ENCODE measurements at regions not wholly inside any gene's neighbourhood (a gene's known extent, or its start where the extent isn't known, plus 50 kb on each side); places are given as distances from the start of the nearest gene placed in this dataset.

DNA sequence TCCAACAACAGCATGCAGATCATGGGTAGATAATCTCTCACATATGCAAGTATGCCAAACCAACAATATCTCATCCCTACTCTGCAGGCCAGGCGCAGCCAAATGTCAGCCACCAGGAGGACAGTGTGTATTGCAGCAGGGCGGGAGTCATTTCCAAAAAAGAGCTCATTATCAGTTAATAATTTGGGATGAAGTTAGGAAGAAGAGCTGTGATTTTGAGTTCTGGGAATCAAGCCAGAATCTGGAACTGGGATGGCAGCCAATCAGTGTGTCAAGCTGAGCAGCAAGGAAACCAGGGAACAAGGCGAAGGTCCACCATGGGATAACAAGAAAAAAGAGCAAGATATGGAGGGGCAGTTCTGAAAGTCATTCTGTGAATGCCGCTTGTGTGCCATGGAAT is 88.2 kb upstream of the CAMK2D start:
- DNase-seq (ENCODE audit: low read depth) = peak; percentile 37

- no peak for DNase-seq (ENCODE audit: low read depth)
Measured at GRCh38 chr4:113847710-113848109, 86.2 kb upstream of the CAMK2D start.

- no peak for DNase-seq (ENCODE audit: low read depth)
Measured at GRCh38 chr4:113846433-113846832, 84.9 kb upstream of the CAMK2D start.

GRCh38 chr4:113845138-113845537 is 83.6 kb upstream of the CAMK2D start:
- no peak for DNase-seq (ENCODE audit: low read depth)

- no peak for DNase-seq (ENCODE audit: low read depth)
Measured at GRCh38 chr4:113844369-113844768, 82.8 kb upstream of the CAMK2D start.

DNA sequence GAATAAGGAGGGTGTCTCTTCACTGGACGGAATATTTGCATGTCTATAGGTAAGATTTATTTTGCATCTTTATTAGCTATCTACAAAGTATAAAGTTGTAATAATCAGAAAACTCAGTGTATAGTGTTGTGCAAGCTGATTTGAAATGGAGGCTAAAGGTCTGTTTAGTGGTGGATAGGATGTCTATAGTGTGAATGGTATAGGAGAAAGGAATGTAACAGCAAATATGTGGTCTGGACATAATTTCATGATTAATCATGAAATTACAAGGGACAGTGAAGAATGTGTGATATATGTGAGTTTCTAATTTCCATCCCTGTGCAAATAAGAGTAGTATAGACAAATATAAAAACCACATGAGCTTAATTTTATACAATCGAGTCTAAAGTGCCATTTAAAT is 79.3 kb upstream of the CAMK2D start:
- DNase-seq (ENCODE audit: low read depth) = no peak

GRCh38 chr4:113838460-113838859 is 76.9 kb upstream of the CAMK2D start:
- DNase-seq (ENCODE audit: low read depth) = no peak

DNA sequence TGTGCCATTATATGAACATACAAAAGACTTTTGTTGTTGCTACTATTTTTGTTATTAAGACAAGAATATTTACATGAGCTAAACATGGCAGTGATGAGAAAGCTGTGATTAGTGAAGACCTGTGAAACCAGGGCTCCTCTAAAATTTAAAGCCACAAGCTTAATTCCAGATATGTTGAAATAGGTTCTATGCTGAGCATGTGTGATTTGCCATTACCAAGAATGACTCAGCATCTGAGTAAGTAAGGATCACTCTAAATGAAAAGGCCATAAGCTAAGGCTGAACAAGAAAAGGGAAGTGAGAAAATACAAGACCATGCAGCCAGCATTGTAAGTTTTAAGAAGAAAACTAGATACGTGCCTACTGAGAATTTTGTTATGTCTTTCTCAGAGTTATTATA is 75.9 kb upstream of the CAMK2D start:
- DNase-seq (ENCODE audit: low read depth) = peak; percentile 82

DNA sequence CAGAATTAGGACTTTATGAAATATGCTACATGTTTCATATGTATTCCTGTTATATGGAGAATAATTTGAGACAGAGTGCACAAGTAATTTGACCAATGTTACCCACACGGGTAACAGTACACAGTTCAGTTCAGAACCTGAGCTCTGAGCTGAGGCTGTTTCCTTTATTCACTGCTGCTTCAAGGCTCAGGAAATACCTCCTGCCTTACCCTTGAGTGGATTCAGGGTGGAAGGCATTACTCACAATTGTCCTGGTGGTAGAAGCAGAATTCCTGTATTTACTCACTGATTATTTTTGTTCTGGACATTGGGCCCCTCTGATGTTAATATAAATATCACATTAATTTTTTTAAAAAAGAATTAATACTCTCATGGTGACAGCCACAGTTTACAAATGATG is 73.5 kb upstream of the CAMK2D start:
- peak; percentile 9 for DNase-seq (ENCODE audit: low read depth)

DNA sequence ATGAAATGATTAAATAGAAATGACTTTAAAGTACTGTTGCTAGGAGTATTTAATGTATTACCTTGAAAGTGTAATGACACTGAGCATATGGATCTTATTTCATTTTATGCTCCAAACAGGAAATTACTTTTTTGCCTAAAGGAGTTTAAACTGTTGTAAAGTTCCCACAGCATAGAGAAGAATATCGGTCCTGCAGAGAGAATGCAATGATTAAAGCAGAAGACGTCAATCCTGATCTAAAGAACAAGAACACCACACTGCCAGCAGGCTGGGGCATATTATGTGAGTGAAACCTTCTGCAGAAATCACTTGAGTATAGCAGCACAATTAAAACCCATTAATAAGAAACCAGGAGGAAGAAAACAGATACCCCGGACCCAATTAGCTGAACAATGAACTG is 72.8 kb upstream of the CAMK2D start:
- DNase-seq (ENCODE audit: low read depth) = no peak

DNA sequence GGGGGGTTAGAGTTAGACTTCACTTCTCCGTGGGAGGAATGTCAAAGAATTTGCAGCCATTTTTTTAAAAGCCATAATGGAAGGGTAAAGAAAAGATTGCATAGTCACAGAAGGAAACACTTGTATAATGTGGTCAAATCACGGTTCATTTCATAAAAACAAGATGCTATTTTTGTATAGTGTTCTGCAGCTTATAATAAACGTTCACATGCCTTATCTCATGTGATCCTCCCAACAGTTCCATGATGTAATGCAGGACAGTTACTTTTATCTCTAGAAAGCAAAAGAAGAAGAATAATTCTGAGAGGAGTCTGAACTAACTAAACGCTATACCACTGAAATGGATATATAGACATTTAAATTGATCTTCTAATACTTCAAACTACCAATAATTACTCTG is 71.3 kb upstream of the CAMK2D start:
- no peak for DNase-seq (ENCODE audit: low read depth)

DNA sequence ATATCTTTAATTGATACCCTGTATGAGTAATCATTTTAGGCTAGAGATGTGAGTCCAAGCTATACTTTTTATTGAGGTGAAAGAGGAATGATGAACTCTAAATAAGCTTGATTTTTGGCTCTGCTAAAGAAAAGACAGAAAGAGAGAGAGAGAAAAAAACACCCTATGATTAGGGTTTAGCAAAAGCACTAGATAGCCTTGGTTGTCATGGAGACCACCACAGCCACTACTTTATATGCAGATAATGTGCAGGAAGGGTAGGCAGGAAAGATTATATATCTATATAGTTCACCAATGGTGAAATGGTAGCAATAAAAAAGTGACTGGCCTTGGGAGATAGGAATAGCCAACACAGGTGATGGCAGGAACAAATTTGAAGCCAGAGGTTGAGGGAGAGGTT is 69.9 kb upstream of the CAMK2D start:
- no peak for DNase-seq (ENCODE audit: low read depth)

- DNase-seq (ENCODE audit: low read depth) = no peak
Measured at GRCh38 chr4:113828702-113829101, 67.2 kb upstream of the CAMK2D start.

GRCh38 chr4:113827285-113827684 is 65.7 kb upstream of the CAMK2D start:
- DNase-seq (ENCODE audit: low read depth) = peak; percentile 64

DNA sequence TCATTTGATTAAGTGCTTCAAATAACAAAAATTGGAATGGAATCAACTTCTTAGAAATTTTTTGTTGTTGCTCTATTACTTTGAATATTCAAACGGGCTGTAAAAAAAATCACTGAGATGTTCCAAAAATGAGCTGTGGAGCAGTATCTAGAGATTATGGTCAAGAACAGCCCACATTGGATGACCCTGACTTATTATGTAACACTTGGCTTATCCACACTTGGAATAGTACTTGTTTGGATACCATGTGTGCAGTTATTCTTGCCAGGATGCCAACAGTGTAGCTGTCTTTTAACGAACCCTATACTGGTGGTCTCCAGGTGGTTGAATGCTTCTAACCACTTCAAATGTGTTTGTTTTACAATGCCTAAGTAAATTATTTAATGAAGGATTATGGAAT is 64.9 kb upstream of the CAMK2D start:
- no peak for DNase-seq (ENCODE audit: low read depth)

- DNase-seq (ENCODE audit: low read depth) = no peak
Measured at GRCh38 chr4:113825272-113825671, 63.7 kb upstream of the CAMK2D start.

DNA sequence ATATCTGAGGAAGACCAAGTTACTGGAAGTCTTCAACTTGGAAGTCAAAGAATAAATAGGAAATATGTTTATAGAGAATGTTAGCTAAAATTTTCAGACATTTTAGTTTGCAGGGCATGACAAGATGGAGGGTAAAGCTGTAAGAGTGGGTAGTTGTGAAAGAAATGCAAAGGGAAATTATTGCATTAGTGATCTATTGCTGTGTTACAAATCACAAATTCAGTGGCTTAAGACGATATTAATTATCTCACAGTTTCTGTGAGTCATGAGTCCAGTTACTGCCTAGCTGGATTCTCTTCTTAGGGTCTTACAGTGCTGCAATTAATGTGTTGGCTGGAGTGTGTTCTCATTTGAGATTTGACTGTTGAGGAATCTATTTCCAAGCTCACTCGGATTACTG is 62.9 kb upstream of the CAMK2D start:
- no peak for DNase-seq (ENCODE audit: low read depth)

DNA sequence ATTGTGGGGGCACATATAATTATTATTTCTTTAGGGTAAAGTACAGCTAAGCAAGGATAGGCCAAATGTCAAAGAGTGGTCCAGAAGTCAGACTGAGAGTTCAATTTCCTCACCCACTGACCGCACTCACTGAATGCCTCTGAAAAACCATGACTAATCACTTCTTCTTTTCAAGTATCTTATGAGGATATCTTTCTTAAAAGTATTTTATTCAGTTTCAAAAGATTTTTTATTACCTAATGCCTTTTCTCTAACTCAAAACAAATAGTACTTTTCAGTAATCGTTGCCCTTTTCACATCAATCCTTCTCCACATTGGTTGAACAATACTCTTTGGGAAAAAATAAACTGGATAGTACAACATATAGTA is 61.7 kb upstream of the CAMK2D start:
- no peak for DNase-seq (ENCODE audit: low read depth)

GRCh38 chr4:113822555-113823290 is 61.2 kb upstream of the CAMK2D start:
- no peak for DNase-seq (ENCODE audit: low read depth)

- no peak for DNase-seq (ENCODE audit: low read depth)
Measured at GRCh38 chr4:113821856-113822255, 60.3 kb upstream of the CAMK2D start.

GRCh38 chr4:113820108-113820507 is 58.6 kb upstream of the CAMK2D start:
- no peak for DNase-seq (ENCODE audit: low read depth)

GRCh38 chr4:113815826-113816225 is 54.3 kb upstream of the CAMK2D start:
- no peak for DNase-seq (ENCODE audit: low read depth)

DNA sequence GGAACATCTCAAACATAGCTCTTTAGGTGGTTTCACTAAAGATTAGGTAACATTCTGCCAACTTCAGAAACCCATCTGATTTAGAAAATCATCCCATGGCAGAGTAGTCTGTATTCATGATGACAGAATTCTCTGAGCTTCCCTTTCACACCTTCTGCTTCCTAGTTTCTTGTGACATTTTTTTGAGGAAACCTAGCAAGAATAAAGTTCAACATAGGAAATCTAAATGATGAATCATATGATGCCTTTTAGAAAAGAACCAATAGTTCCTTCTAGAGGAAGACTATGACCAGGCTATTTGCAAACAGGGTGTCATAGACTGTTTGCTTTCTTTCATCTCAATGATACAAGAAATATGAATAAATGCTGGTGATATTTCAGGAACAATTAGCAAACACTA is 49.8 kb upstream of the CAMK2D start:
- peak; percentile 6 for DNase-seq (ENCODE audit: low read depth)

Measured in stromal cell of bone marrow (primary cell).